ENCODE measurements at regions not wholly inside any gene's neighbourhood (a gene's known extent, or its start where the extent isn't known, plus 50 kb on each side); places are given as distances from the start of the nearest gene placed in this dataset.

GRCh38 chr15:67979281-67979680, 74.8 kb upstream of the PIAS1 start:
- TF ChIP-seq POLR2A (IDR thresholded peaks at IDR 0.05) (no peak), POLR2AphosphoS5 (IDR thresholded peaks at IDR 0.05) (no peak)
- TF ChIP-seq, protein P1, sequence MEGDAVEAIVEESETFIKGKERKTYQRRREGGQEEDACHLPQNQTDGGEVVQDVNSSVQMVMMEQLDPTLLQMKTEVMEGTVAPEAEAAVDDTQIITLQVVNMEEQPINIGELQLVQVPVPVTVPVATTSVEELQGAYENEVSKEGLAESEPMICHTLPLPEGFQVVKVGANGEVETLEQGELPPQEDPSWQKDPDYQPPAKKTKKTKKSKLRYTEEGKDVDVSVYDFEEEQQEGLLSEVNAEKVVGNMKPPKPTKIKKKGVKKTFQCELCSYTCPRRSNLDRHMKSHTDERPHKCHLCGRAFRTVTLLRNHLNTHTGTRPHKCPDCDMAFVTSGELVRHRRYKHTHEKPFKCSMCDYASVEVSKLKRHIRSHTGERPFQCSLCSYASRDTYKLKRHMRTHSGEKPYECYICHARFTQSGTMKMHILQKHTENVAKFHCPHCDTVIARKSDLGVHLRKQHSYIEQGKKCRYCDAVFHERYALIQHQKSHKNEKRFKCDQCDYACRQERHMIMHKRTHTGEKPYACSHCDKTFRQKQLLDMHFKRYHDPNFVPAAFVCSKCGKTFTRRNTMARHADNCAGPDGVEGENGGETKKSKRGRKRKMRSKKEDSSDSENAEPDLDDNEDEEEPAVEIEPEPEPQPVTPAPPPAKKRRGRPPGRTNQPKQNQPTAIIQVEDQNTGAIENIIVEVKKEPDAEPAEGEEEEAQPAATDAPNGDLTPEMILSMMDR (IDR thresholded peaks at IDR 0.05): no peak

Data from breast epithelium (tissue), 3 donors.